Osteocyte (in vitro differentiated cells): ENCODE measurements at regions not wholly inside any gene's neighbourhood (a gene's known extent, or its start where the extent isn't known, plus 50 kb on each side); places are given as distances from the start of the nearest gene placed in this dataset.

Experiments used
- DNase-seq: peaks from one replicate; pipeline ENCODE4 v3.0.0; 2021; ENCODE audit warnings: mixed read lengths; ENCODE audit not compliant: unreplicated experiment; ENCODE audit errors: extremely low spot score
- H3K27ac Mint-ChIP-seq: one replicate; pipeline ENCODE4 v1.8.0; 2021; ENCODE audit warnings: mild to moderate bottlenecking, mixed read lengths; ENCODE audit not compliant: unreplicated experiment
- H3K27me3 Mint-ChIP-seq: one replicate; pipeline ENCODE4 v1.8.0; 2021; ENCODE audit warnings: mixed read lengths; ENCODE audit not compliant: unreplicated experiment
- H3K36me3 Mint-ChIP-seq: one replicate; pipeline ENCODE4 v1.8.0; 2021; ENCODE audit warnings: mixed read lengths; ENCODE audit not compliant: unreplicated experiment
- H3K4me1 Mint-ChIP-seq: one replicate; pipeline ENCODE4 v1.8.0; 2021; ENCODE audit warnings: mixed read lengths; ENCODE audit not compliant: unreplicated experiment
- H3K4me3 Mint-ChIP-seq: one replicate; pipeline ENCODE4 v1.8.0; 2021; ENCODE audit warnings: mild to moderate bottlenecking, moderate library complexity, mixed read lengths; ENCODE audit not compliant: unreplicated experiment
- H3K9me3 Mint-ChIP-seq: one replicate; pipeline ENCODE4 v1.8.0; 2021; ENCODE audit warnings: mixed read lengths; ENCODE audit not compliant: unreplicated experiment
- TF ChIP-seq, protein P1 (sequence below): fragments of 200-600 bp; sonication (generic); IDR thresholded peaks from 2 replicates; pipeline ENCODE4 v1.5.0; 2021; ENCODE audit warnings: antibody characterized with exemption, mild to moderate bottlenecking, moderate library complexity

DNA sequence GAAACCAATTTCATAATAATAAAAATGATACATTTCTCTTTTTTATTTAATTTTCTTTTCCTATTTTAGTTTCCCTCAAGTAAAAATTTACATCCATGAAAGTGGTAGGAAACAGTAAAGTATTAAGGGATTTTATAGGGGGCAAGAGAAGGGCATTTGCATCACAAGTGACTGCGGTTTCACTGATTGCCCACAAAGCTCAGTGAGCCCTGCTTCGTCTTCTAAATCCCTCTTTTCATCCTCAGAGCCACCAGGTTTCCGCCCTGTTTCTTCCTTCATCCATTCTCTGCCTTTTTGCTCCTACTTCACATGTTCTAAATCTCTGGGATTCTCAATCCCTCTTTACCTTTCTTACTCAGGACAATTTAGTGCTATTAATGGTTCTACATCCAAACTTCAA lies 491.4 kb downstream of the LRRC70 start:
- no peaks in the 10 kb centered on the region for H3K9me3 Mint-ChIP-seq
- no peak overlapping the region for H3K27ac Mint-ChIP-seq
- peaks cover 2% of the 10 kb centered on the region for H3K27me3 Mint-ChIP-seq
- H3K4me3 Mint-ChIP-seq, result no peak overlapping the region
- H3K36me3 Mint-ChIP-seq, result no peaks in the 10 kb centered on the region
- H3K4me1 Mint-ChIP-seq, result no peaks in the 10 kb centered on the region
- DNase-seq, result no peak
- TF ChIP-seq, protein P1, sequence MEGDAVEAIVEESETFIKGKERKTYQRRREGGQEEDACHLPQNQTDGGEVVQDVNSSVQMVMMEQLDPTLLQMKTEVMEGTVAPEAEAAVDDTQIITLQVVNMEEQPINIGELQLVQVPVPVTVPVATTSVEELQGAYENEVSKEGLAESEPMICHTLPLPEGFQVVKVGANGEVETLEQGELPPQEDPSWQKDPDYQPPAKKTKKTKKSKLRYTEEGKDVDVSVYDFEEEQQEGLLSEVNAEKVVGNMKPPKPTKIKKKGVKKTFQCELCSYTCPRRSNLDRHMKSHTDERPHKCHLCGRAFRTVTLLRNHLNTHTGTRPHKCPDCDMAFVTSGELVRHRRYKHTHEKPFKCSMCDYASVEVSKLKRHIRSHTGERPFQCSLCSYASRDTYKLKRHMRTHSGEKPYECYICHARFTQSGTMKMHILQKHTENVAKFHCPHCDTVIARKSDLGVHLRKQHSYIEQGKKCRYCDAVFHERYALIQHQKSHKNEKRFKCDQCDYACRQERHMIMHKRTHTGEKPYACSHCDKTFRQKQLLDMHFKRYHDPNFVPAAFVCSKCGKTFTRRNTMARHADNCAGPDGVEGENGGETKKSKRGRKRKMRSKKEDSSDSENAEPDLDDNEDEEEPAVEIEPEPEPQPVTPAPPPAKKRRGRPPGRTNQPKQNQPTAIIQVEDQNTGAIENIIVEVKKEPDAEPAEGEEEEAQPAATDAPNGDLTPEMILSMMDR, result no peak

DNA sequence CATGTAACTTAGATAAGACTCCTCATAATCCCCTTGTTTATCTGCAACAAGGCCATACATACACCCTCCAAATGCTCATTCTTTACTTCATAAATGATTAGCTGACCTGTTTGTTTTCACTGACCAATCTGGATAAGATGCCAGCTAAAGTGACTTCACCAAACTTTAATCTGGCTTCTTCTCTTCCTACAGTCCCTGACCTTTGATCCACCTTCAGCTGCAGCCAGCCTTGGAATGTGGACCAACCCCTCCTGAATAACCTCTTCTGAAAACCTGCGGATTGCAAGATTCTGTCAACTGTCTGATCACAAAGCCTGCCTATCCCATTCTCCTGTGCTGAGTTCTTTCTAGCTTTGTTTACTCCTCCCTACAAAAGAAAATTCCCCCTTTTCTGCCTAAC lies 476.8 kb downstream of the LRRC70 start:
- peaks cover 10% of the 10 kb centered on the region for H3K9me3 Mint-ChIP-seq
- DNase-seq, result no peak
- H3K4me3 Mint-ChIP-seq, result no peak overlapping the region

DNA sequence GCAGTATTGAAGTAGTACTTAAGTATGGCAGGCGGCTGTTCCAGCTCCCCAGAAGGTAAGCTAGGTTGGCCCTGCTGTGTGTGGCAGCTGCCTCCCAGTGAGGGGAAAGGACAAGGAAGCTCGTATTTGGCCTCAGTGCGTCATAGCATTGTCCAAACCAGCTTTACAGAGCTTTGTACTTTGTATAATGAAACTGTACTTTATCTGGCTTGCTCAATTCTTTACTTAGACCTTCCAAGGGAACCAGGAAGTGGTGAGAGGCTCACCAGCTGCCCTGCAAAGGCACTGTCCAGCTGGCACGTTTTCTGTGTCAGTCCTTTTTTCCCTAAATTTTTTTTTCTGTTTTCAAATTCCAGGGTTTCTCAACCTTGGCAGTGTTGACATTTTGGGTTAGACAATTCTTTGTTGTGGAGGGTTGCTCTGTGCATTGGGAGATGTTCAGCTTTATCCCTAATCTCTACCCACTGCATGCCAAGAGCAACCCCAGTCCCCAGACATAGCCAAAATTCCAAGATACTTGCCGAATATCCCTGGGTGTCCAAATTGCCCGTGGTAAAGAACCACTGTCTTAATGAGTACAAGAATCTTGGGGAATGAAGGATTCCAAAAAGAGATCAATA lies 474.5 kb downstream of the LRRC70 start:
- Mint-ChIP-seq H3K9me3 (peaks cover 12% of the 10 kb centered on the region), H3K4me3 (no peak overlapping the region), H3K27ac (no peak overlapping the region), H3K4me1 (no peaks in the 10 kb centered on the region), H3K36me3 (no peaks in the 10 kb centered on the region), H3K27me3 (no peaks in the 10 kb centered on the region)
- TF ChIP-seq, protein P1, result no peak
- no peak for DNase-seq

More for the DNA sequence above, 476.8 kb downstream of the LRRC70 start:
- Mint-ChIP-seq H3K36me3 (no peaks in the 10 kb centered on the region), H3K27me3 (no peaks in the 10 kb centered on the region), H3K27ac (no peak overlapping the region), H3K4me1 (no peaks in the 10 kb centered on the region)
- TF ChIP-seq, protein P1, result no peak

DNA sequence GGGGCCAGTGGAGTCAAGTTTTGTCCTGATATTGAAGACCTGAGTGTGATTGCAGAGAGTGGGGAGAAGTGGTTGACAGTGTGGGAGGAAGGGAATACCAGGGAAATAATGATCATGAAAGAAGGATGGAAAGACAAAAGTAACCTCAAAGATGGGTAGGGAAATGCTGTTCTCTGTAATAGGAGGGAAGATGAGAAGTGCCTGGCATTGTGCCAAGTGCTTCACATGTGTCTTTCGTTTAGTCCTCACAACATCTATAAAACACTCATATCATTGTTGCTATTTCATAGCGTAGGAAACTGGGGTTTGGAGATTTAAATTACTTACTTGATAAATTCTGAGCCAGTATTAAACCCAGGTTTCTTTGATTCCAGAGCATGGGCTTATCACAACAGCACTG lies 472.3 kb downstream of the LRRC70 start:
- TF ChIP-seq, protein P1, result no peak
- H3K4me1 Mint-ChIP-seq, result no peaks in the 10 kb centered on the region
- no peaks in the 10 kb centered on the region for H3K36me3 Mint-ChIP-seq
- H3K27me3 Mint-ChIP-seq, result no peaks in the 10 kb centered on the region
- no peak overlapping the region for H3K27ac Mint-ChIP-seq
- no peak for DNase-seq
- peaks cover 12% of the 10 kb centered on the region for H3K9me3 Mint-ChIP-seq
- no peak overlapping the region for H3K4me3 Mint-ChIP-seq

DNA sequence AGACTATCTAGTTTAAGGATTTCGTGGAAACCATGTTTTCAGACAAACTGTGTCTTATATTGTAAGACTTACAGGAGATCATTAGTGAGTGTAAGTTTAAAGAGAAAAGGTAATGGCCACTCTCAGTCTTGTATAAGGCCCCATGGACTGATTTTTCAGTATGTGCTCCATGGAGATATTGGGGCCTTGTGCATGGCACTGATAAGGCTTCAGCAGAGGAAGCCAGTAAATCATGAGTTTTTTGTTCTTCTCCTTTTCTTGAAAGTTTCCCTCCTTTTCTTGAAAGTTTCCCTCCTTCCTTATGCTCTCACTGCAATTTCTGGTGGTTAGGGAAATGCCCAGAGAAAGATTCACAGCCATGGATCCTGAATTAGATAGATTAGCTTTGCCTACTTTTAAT lies 471.3 kb downstream of the LRRC70 start:
- no peaks in the 10 kb centered on the region for H3K4me1 Mint-ChIP-seq
- no peaks in the 10 kb centered on the region for H3K27me3 Mint-ChIP-seq
- H3K9me3 Mint-ChIP-seq, result peaks cover 16% of the 10 kb centered on the region
- DNase-seq, result no peak
- no peaks in the 10 kb centered on the region for H3K36me3 Mint-ChIP-seq
- TF ChIP-seq, protein P1, result no peak
- no peak overlapping the region for H3K27ac Mint-ChIP-seq
- H3K4me3 Mint-ChIP-seq, result no peak overlapping the region
